Lower leg skin (tissue), 4 donors: ENCODE measurements at regions not wholly inside any gene's neighbourhood (a gene's known extent, or its start where the extent isn't known, plus 50 kb on each side); places are given as distances from the start of the nearest gene placed in this dataset.
"Not testable (repeated sequence)": the region's sequence is repeated elsewhere in the genome, so short reads cannot be mapped to it uniquely, and the experiment has no call there.

Experiments used
- DNase-seq, 2 donors: peaks; one replicate each; pipeline ENCODE4 v3.0.0-alpha.2; 2019; ENCODE audit warnings: low spot score in 2 of 2
- H3K4me3 ChIP-seq: fragments of 200-600 bp; sonication (generic); 2 replicates; pipeline ENCODE4 v1.5.1; 2017; ENCODE audit warnings: mild to moderate bottlenecking, low read depth; ENCODE audit not compliant: poor library complexity, severe bottlenecking
- CTCF ChIP-seq, 3 donors: fragments of 450-650 bp; IDR thresholded peaks; one replicate each; pipeline ENCODE4 v1.5.1; 2016; ENCODE audit warnings: antibody characterized with exemption in 3 of 3, mild to moderate bottlenecking in 3 of 3, moderate library complexity in 2 of 3
- POLR2A ChIP-seq, 2 donors: fragments of 450-650 bp; IDR thresholded peaks; one replicate each; pipeline ENCODE4 v1.6.1; 2016 to 2017; ENCODE audit warnings: antibody characterized with exemption in 2 of 2, mild to moderate bottlenecking in 1 of 2, moderate library complexity in 1 of 2
- WGBS, 2 donors: methylation state at CpG; one replicate each; pipeline ENCODE4 v1.1.5; 2018; 5-methylcytosine and 5-hydroxymethylcytosine counted together
- intact Hi-C: fragments of 100-400 bp; cut with DNase I; formaldehyde crosslinking; loops from one replicate; pipeline ENCODE4 v1.15.0; 2023; ENCODE audit warnings: low total_unique reads

DNA sequence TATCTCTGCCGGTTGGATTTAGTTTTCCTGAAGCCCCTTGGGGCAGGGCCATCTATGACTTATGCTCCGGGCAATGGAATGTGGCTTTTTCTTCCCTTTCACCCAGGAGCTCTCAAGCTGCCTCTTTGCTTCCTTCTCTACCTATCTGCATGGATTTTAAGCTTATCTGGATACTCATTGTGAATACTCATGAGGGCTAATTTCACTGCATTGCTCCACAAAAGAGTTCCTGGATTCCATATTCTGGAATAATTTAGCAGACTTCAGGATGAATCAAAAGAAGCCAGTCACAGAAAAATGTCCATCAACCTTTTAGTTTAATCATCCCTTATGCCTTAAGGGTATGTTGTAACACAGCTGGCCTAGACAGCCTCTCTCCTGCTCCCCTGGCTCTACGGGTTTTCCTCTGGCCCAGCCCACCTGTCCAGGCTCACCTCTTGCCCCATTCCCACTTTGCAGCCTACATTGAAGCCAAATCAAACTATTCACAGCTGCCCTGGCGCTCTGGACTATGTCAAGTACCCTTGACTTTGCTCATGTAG, 122.8 kb upstream of the RMDN2 start:
- H3K4me3 ChIP-seq, result no peak overlapping the region
- DNase-seq, result peak in 1 of 2 donors; percentile 34
- intact Hi-C loops, result no loop called here
- TF ChIP-seq CTCF (IDR thresholded peaks at IDR 0.05), result no peak
- 74 to 75% methylated on average over 4 of the region's 4 CpGs for WGBS, 2 donors

- H3K4me3 ChIP-seq, result no peak overlapping the region
- intact Hi-C loops, result no loop called here
- no peak for TF ChIP-seq CTCF (IDR thresholded peaks at IDR 0.05)
- DNase-seq, result no peak
Observed at GRCh38 chr2:37802899-37803379, 122.1 kb upstream of the RMDN2 start.

GRCh38 chr2:37806004-37806403, 119.1 kb upstream of the RMDN2 start:
- DNase-seq, H3K4me3 ChIP-seq, intact Hi-C loops: not testable (repeated sequence)
- 87 to 88% methylated on average over 2 of the region's 2 CpGs for WGBS, 2 donors

DNA sequence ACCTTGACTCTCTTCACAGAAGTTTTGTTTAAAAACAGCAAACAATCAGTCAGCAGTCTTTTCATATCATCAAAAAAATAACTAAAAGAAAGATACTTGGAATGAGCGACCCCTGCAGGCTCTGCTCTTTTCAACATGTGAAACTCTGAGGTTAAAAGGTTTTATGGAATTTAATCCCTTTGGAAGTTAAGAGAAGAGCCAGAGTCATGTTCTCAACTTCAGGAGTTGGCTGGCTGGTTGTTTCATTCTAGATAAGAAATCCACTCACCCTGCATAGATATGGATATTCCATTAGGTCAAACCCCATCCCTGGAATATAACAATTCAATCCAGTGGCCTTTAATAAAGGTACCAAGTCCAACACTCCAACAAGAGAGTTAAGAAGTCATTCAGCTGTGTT, 115.6 kb upstream of the RMDN2 start:
- WGBS, 2 donors, result 39 to 47% methylated on average over 1 of the region's 1 CpG
- peak in 1 of 2 donors; percentile 61 for DNase-seq
- no peak for TF ChIP-seq POLR2A (IDR thresholded peaks at IDR 0.05)
- TF ChIP-seq CTCF (IDR thresholded peaks at IDR 0.05), result no peak
- intact Hi-C loops, result no loop called here
- H3K4me3 ChIP-seq, result no peak overlapping the region

GRCh38 chr2:37809931-37810570, 115.0 kb upstream of the RMDN2 start:
- 83 to 85% methylated on average over 2 of the region's 2 CpGs for WGBS, 2 donors
- TF ChIP-seq POLR2A (IDR thresholded peaks at IDR 0.05) (no peak), CTCF (IDR thresholded peaks at IDR 0.05) (no peak)
- intact Hi-C loops, result no loop called here
- H3K4me3 ChIP-seq, result no peak overlapping the region
- DNase-seq, result peak in 1 of 2 donors; percentile 10

DNA sequence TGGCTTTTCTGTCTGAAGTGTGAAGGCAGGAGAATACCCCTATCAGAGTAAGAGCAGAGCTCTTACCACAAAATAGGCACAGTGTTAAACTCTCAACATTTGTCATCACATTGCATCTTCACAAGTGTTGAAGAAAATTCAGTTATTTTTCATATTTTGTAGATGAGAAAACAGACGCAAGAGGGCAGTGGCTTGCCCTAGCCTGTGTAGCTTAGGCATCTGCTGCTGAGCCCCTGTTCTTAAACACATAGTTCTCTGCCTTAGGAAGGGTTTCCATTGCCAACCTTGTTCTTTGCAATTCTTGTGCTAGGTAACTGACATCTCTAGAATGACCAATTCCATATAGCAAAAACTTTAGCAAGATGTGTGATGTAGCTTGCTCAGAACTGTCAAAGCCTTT, 112.7 kb upstream of the RMDN2 start:
- TF ChIP-seq POLR2A (IDR thresholded peaks at IDR 0.05) (no peak), CTCF (IDR thresholded peaks at IDR 0.05) (no peak)
- 79 to 91% methylated on average over 1 of the region's 1 CpG for WGBS, 2 donors
- H3K4me3 ChIP-seq, result no peak overlapping the region
- intact Hi-C loops, result no loop called here
- peak in 1 of 2 donors; percentile 12 for DNase-seq
